Transverse colon (tissue), 3 donors: ENCODE measurements at regions not wholly inside any gene's neighbourhood (a gene's known extent, or its start where the extent isn't known, plus 50 kb on each side); places are given as distances from the start of the nearest gene placed in this dataset.

Experiments
- CTCF ChIP-seq, 5 experiments: fragments of 200-600 bp in 3 of 5; fragments of 450-650 bp in 2 of 5; sonication (generic) in 3 of 5; IDR thresholded peaks; 1 replicate in 2 of 5; 2 replicates in 3 of 5; pipeline ENCODE4 v1.5.1; 2016 to 2017; ENCODE audit warnings: antibody characterized with exemption in 5 of 5, inconsistent platforms in 3 of 5, mild to moderate bottlenecking in 2 of 5, moderate library complexity in 1 of 5
- EP300 ChIP-seq: sonication (generic); formaldehyde crosslinking; IDR thresholded peaks from one replicate; pipeline ENCODE4 v1.6.1; 2017; ENCODE audit warnings: antibody characterized with exemption, low read depth
- POLR2A ChIP-seq: fragments of 450-650 bp; IDR thresholded peaks from one replicate; pipeline ENCODE4 v1.6.1; 2016; ENCODE audit warnings: antibody characterized with exemption, mild to moderate bottlenecking, moderate library complexity

GRCh38 chr2:16321256-16321655 is 344.4 kb downstream of the CYRIA start:
- TF ChIP-seq CTCF (IDR thresholded peaks at IDR 0.05) (no peak), POLR2A (no peak), EP300 (no peak)
